Activated CD4-positive, alpha-beta memory T cell treated with anti-CD3 and anti-CD28 coated beads, Interleukin-2, amount 10 ng/mL, durations not matched to agents 7 days and 5 days (primary cell): ENCODE measurements at regions not wholly inside any gene's neighbourhood (a gene's known extent, or its start where the extent isn't known, plus 50 kb on each side); places are given as distances from the start of the nearest gene placed in this dataset.

Source experiments
- CTCF ChIA-PET: fragments of 350-600 bp; sonication (Branson Sonifier 250); formaldehyde crosslinking; loops from one replicate; lab custom pipeline; 2021; ENCODE audit warnings: antibody characterized with exemption, inconsistent platforms; lab: Charles Lee
- POLR2A ChIA-PET: fragments of 350-600 bp; sonication (Branson Sonifier 250); formaldehyde crosslinking; loops from one replicate; lab custom pipeline; 2021; ENCODE audit warnings: antibody characterized with exemption; lab: Charles Lee
- DNase-seq: peaks from one replicate; pipeline ENCODE4 v3.0.0-alpha.2; 2020
- H3K27ac Mint-ChIP-seq: one replicate; pipeline ENCODE4 v1.8.0; 2021; ENCODE audit warnings: mild to moderate bottlenecking, mixed read lengths
- H3K27me3 Mint-ChIP-seq: one replicate; pipeline ENCODE4 v1.8.0; 2021; ENCODE audit warnings: mixed read lengths
- H3K36me3 Mint-ChIP-seq: one replicate; pipeline ENCODE4 v1.8.0; 2021; ENCODE audit warnings: low read depth, mixed read lengths
- H3K4me1 Mint-ChIP-seq: one replicate; pipeline ENCODE4 v1.8.0; 2021; ENCODE audit warnings: mixed read lengths
- H3K4me3 Mint-ChIP-seq: one replicate; pipeline ENCODE4 v1.8.0; 2021; ENCODE audit warnings: mild to moderate bottlenecking, mixed read lengths
- H3K9me3 Mint-ChIP-seq: one replicate; pipeline ENCODE4 v1.8.0; 2021; ENCODE audit warnings: mixed read lengths

DNA sequence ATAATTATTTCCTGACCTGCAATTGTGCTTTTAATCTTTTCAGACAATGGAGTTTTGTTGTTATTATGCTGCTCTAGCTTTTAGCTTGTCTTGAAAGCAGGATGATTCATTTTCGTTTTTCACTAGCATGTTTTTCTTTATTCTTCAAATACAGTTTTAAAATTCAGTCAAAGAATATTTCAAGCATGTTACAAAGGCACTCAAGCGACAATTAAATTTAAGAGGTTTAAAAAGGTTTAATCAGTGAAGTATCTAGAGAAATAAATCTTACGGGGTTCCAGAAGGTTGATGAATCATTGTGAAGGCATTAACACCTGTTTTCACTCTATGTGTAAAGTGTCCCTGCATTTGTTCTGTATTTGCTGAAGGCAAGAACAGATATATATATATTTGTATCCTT, 390.7 kb upstream of the TMEFF2 start:
- no peaks in the 10 kb centered on the region for H3K36me3 Mint-ChIP-seq
- CTCF ChIA-PET, result no interaction called here
- H3K27ac Mint-ChIP-seq, result no peak overlapping the region
- H3K4me1 Mint-ChIP-seq, result no peaks in the 10 kb centered on the region
- no peak for DNase-seq
- POLR2A ChIA-PET, result no interaction called here
- H3K27me3 Mint-ChIP-seq, result no peaks in the 10 kb centered on the region
- H3K9me3 Mint-ChIP-seq, result no peaks in the 10 kb centered on the region
- H3K4me3 Mint-ChIP-seq, result no peak overlapping the region

DNA sequence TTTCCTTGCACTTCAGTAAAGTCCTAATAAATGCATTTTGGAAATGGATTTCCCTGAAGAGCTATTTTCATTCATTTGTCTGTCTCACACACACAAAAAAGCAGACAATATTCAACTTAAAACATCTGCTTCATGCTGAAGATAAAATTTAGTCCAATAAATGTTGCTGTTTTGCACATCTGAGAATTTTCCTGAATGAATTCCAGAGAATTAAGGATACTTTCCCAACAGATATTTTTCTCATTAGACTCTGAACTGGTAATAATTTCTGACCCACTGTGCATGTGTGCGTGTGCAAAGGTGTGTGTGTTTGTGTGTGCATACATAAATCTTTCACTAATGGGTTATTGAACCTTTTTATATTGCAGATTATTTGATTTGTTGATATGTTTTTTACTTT, 390.2 kb upstream of the TMEFF2 start:
- Mint-ChIP-seq H3K27me3 (no peaks in the 10 kb centered on the region), H3K36me3 (no peaks in the 10 kb centered on the region), H3K4me3 (no peak overlapping the region), H3K27ac (no peak overlapping the region), H3K9me3 (no peaks in the 10 kb centered on the region), H3K4me1 (no peaks in the 10 kb centered on the region)
- no peak for DNase-seq
- CTCF ChIA-PET, result no interaction called here
- POLR2A ChIA-PET, result no interaction called here

DNA sequence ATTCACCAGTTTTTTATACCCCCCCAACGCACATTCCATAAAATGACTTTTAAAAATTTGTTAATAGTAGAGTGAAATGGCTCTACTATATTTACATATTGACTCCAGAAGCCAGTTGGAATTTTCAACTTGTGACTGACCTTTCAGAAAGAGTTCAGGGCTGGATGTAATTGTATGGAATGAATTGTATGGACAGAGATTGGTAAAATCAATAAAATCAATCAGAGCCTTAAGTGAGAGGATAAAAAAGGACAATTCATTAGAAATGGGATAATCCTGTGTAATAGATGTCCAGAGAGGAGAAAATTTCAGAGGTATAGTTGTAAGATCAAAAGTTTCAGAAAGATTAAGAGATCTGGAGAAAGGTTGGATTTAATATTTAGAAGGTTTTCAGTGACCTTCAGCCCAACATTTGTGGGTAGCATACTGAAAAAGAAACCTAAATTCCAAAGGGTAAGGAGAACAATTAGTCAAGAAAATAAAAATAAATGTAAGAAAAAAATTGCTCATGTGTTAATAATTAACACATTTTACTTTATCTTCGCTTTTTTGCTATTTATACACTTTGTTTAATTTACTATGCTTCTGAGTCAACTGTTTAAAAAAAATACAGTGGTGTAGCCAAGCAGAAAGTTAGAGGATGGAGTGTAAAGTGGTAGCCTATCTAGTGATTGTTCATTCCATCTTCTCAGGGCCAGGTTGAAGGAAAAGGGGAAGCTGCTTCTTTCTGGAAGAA, 385.4 kb upstream of the TMEFF2 start:
- Mint-ChIP-seq H3K4me3 (no peak overlapping the region), H3K9me3 (no peaks in the 10 kb centered on the region), H3K27ac (no peak overlapping the region), H3K36me3 (no peaks in the 10 kb centered on the region), H3K27me3 (no peaks in the 10 kb centered on the region), H3K4me1 (no peaks in the 10 kb centered on the region)
- CTCF ChIA-PET, result no interaction called here
- DNase-seq, result no peak
- POLR2A ChIA-PET, result no interaction called here

GRCh38 chr2:192578780-192579179, 384.0 kb upstream of the TMEFF2 start:
- CTCF ChIA-PET, result no interaction called here
- Mint-ChIP-seq H3K27ac (no peak overlapping the region), H3K27me3 (no peaks in the 10 kb centered on the region), H3K36me3 (no peaks in the 10 kb centered on the region), H3K4me1 (no peaks in the 10 kb centered on the region), H3K4me3 (no peak overlapping the region), H3K9me3 (no peaks in the 10 kb centered on the region)
- DNase-seq, result no peak
- POLR2A ChIA-PET, result no interaction called here

GRCh38 chr2:192577706-192578105, 383.0 kb upstream of the TMEFF2 start:
- no peak for DNase-seq
- Mint-ChIP-seq H3K4me1 (no peaks in the 10 kb centered on the region), H3K27me3 (no peaks in the 10 kb centered on the region), H3K27ac (no peak overlapping the region), H3K36me3 (no peaks in the 10 kb centered on the region), H3K9me3 (no peaks in the 10 kb centered on the region), H3K4me3 (no peak overlapping the region)
- ChIA-PET POLR2A (no interaction called here), CTCF (no interaction called here)

GRCh38 chr2:192574552-192574951, 379.8 kb upstream of the TMEFF2 start:
- POLR2A ChIA-PET, result no interaction called here
- Mint-ChIP-seq H3K36me3 (no peaks in the 10 kb centered on the region), H3K27ac (no peak overlapping the region), H3K4me1 (no peaks in the 10 kb centered on the region), H3K9me3 (no peaks in the 10 kb centered on the region), H3K4me3 (no peak overlapping the region), H3K27me3 (no peaks in the 10 kb centered on the region)
- DNase-seq, result no peak
- CTCF ChIA-PET, result no interaction called here

DNA sequence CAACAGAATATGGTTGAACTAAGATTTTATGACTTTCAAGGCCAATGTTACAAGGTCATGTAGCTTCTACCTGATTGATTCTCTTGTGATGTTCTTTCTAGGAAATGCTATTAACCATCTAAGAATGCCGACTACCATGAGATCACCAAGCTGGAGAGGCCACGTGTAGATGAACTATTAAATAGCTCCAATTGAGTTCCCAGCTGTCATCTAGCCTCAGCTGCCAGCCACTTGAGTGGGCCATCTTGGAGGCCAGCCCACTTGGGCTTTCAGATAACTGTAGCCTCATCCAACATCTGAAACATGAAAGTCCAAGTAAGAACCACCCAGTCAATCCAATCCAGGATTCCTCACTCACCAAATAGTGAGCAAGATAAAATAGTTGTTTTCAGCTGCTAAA, 376.9 kb upstream of the TMEFF2 start:
- no peak overlapping the region for H3K27ac Mint-ChIP-seq
- ChIA-PET POLR2A (no interaction called here), CTCF (no interaction called here)
- H3K36me3 Mint-ChIP-seq, result no peaks in the 10 kb centered on the region
- no peak for DNase-seq
- no peaks in the 10 kb centered on the region for H3K27me3 Mint-ChIP-seq
- H3K4me1 Mint-ChIP-seq, result no peaks in the 10 kb centered on the region
- no peak overlapping the region for H3K4me3 Mint-ChIP-seq
- no peaks in the 10 kb centered on the region for H3K9me3 Mint-ChIP-seq

DNA sequence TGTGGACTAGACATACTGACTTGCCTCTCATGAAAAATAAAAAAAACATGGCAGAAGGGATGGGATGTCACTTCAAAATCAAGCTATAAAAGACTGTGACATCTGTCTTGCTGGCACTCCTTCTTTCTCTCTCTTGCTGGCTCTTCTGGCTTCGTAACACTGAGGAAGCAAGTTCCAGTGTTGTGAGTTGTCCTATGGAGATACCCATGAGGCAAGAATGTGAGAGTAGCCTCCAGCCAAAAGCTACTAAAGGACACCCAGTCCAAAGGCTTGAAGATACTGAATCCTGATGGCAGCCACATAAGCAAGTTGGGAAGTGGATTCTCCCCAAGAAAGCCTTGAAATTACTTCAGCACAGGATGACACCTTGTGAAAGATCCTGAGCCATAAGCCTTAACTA, 376.1 kb upstream of the TMEFF2 start:
- H3K4me3 Mint-ChIP-seq, result no peak overlapping the region
- no peaks in the 10 kb centered on the region for H3K4me1 Mint-ChIP-seq
- ChIA-PET CTCF (no interaction called here), POLR2A (no interaction called here)
- no peaks in the 10 kb centered on the region for H3K9me3 Mint-ChIP-seq
- H3K36me3 Mint-ChIP-seq, result no peaks in the 10 kb centered on the region
- no peaks in the 10 kb centered on the region for H3K27me3 Mint-ChIP-seq
- H3K27ac Mint-ChIP-seq, result no peak overlapping the region
- DNase-seq, result no peak

GRCh38 chr2:192566863-192567262, 372.1 kb upstream of the TMEFF2 start:
- Mint-ChIP-seq H3K4me3 (no peak overlapping the region), H3K4me1 (no peaks in the 10 kb centered on the region), H3K27ac (no peak overlapping the region), H3K9me3 (no peaks in the 10 kb centered on the region), H3K27me3 (no peaks in the 10 kb centered on the region), H3K36me3 (no peaks in the 10 kb centered on the region)
- DNase-seq, result no peak
- CTCF ChIA-PET, result no interaction called here
- POLR2A ChIA-PET, result no interaction called here

GRCh38 chr2:192560326-192560725, 365.6 kb upstream of the TMEFF2 start:
- POLR2A ChIA-PET, result no interaction called here
- no peak overlapping the region for H3K4me3 Mint-ChIP-seq
- CTCF ChIA-PET, result no interaction called here

DNA sequence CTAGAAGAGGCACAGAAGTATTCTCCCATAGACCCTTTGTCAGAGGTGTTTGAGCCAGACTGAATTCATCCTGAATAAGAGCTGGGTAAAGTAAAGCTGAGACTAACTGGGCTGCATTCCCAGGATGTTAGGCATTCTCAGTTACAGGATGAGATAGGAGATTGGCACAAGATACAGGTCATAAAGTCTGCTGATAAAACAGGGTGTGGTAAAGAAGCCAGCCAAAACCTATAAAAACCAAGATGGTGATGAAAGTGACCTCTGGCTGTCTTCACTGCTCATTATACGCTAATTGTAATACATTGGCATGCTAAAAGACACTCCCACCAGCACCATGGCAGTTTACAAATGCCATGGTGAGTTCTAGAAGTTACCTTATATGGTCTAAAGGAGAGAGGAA, 364.9 kb upstream of the TMEFF2 start:
- DNase-seq, result no peak
- no peak overlapping the region for H3K27ac Mint-ChIP-seq
- no peaks in the 10 kb centered on the region for H3K27me3 Mint-ChIP-seq
- CTCF ChIA-PET, result no interaction called here
- no peaks in the 10 kb centered on the region for H3K9me3 Mint-ChIP-seq
- no peak overlapping the region for H3K4me3 Mint-ChIP-seq
- no peaks in the 10 kb centered on the region for H3K36me3 Mint-ChIP-seq
- no peaks in the 10 kb centered on the region for H3K4me1 Mint-ChIP-seq
- POLR2A ChIA-PET, result no interaction called here

More at GRCh38 chr2:192560326-192560725, 365.6 kb upstream of the TMEFF2 start:
- Mint-ChIP-seq H3K27ac (no peak overlapping the region), H3K9me3 (no peaks in the 10 kb centered on the region), H3K4me1 (no peaks in the 10 kb centered on the region), H3K27me3 (no peaks in the 10 kb centered on the region), H3K36me3 (no peaks in the 10 kb centered on the region)
- no peak for DNase-seq

GRCh38 chr2:192558637-192559036, 363.9 kb upstream of the TMEFF2 start:
- Mint-ChIP-seq H3K9me3 (no peaks in the 10 kb centered on the region), H3K4me1 (no peaks in the 10 kb centered on the region), H3K4me3 (no peak overlapping the region), H3K27ac (no peak overlapping the region), H3K27me3 (no peaks in the 10 kb centered on the region), H3K36me3 (no peaks in the 10 kb centered on the region)
- DNase-seq, result no peak
- POLR2A ChIA-PET, result no interaction called here
- CTCF ChIA-PET, result no interaction called here

DNA sequence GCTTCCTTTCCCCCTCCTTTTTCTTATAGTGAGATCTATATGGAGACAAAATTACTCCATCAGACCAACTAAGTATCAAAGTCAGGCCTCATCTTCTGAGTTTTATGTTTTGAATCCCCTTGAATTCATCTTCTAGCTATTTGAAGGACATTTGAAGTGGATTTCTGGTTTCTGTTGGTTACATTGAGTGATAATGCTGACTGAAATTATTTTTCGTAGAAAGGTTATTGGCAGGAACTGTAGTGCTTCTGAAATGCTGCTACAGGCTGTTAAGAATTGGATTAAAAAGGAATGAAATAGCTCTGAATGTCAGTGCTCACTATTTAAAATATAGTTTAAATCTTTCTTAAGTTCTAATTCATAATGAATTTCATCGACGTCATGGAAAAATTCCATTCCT, 361.0 kb upstream of the TMEFF2 start:
- POLR2A ChIA-PET, result no interaction called here
- CTCF ChIA-PET, result no interaction called here

GRCh38 chr2:192551760-192552159, 357.0 kb upstream of the TMEFF2 start:
- Mint-ChIP-seq H3K9me3 (no peaks in the 10 kb centered on the region), H3K27ac (no peak overlapping the region), H3K4me3 (no peak overlapping the region), H3K4me1 (no peaks in the 10 kb centered on the region), H3K27me3 (no peaks in the 10 kb centered on the region), H3K36me3 (no peaks in the 10 kb centered on the region)
- ChIA-PET POLR2A (no interaction called here), CTCF (no interaction called here)
- no peak for DNase-seq

More for the DNA sequence above, 361.0 kb upstream of the TMEFF2 start:
- no peak overlapping the region for H3K4me3 Mint-ChIP-seq
- no peaks in the 10 kb centered on the region for H3K36me3 Mint-ChIP-seq
- H3K9me3 Mint-ChIP-seq, result no peaks in the 10 kb centered on the region
- H3K27me3 Mint-ChIP-seq, result no peaks in the 10 kb centered on the region
- H3K4me1 Mint-ChIP-seq, result no peaks in the 10 kb centered on the region
- DNase-seq, result no peak
- no peak overlapping the region for H3K27ac Mint-ChIP-seq
